Chondrocyte (in vitro differentiated cells): ENCODE measurements at regions not wholly inside any gene's neighbourhood (a gene's known extent, or its start where the extent isn't known, plus 50 kb on each side); places are given as distances from the start of the nearest gene placed in this dataset.
"Not testable (repeated sequence)": the region's sequence is repeated elsewhere in the genome, so short reads cannot be mapped to it uniquely, and the experiment has no call there.

Source experiments
- DNase-seq: peaks from one replicate; pipeline ENCODE4 v3.0.0; 2021; ENCODE audit warnings: mixed read lengths, low spot score
- H3K27ac Mint-ChIP-seq: one replicate; pipeline ENCODE4 v1.8.0; 2021; ENCODE audit warnings: mild to moderate bottlenecking, moderate library complexity, mixed read lengths; ENCODE audit not compliant: unreplicated experiment
- H3K27me3 Mint-ChIP-seq: 2 replicates; pipeline ENCODE4 v1.8.0; 2021; ENCODE audit warnings: low read depth, mixed read lengths
- H3K36me3 Mint-ChIP-seq: 2 replicates; pipeline ENCODE4 v1.8.0; 2021; ENCODE audit warnings: low read depth, mixed read lengths
- H3K4me1 Mint-ChIP-seq: 2 replicates; pipeline ENCODE4 v1.8.0; 2021; ENCODE audit warnings: low read depth, mild to moderate bottlenecking, mixed read lengths
- H3K4me3 Mint-ChIP-seq: one replicate; pipeline ENCODE4 v1.8.0; 2021; ENCODE audit warnings: mild to moderate bottlenecking, moderate library complexity, mixed read lengths; ENCODE audit not compliant: unreplicated experiment
- H3K9me3 Mint-ChIP-seq: 2 replicates; pipeline ENCODE4 v1.8.0; 2021; ENCODE audit warnings: low read depth, mixed read lengths
- TF ChIP-seq, protein P1 (sequence below): fragments of 200-600 bp; sonication (generic); IDR thresholded peaks from 2 replicates; pipeline ENCODE4 v1.5.0; 2021; ENCODE audit warnings: antibody characterized with exemption, mild to moderate bottlenecking, moderate library complexity

GRCh38 chr15:20658024-20658423 is 116.4 kb upstream of the GOLGA6L6 start:
- Mint-ChIP-seq H3K4me3 (no peak overlapping the region), H3K9me3 (no peaks in the 10 kb centered on the region), H3K4me1 (no peaks in the 10 kb centered on the region), H3K27ac (no peak overlapping the region), H3K36me3 (no peaks in the 10 kb centered on the region), H3K27me3 (no peaks in the 10 kb centered on the region)
- TF ChIP-seq, protein P1, sequence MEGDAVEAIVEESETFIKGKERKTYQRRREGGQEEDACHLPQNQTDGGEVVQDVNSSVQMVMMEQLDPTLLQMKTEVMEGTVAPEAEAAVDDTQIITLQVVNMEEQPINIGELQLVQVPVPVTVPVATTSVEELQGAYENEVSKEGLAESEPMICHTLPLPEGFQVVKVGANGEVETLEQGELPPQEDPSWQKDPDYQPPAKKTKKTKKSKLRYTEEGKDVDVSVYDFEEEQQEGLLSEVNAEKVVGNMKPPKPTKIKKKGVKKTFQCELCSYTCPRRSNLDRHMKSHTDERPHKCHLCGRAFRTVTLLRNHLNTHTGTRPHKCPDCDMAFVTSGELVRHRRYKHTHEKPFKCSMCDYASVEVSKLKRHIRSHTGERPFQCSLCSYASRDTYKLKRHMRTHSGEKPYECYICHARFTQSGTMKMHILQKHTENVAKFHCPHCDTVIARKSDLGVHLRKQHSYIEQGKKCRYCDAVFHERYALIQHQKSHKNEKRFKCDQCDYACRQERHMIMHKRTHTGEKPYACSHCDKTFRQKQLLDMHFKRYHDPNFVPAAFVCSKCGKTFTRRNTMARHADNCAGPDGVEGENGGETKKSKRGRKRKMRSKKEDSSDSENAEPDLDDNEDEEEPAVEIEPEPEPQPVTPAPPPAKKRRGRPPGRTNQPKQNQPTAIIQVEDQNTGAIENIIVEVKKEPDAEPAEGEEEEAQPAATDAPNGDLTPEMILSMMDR, result no peak
- no peak for DNase-seq

DNA sequence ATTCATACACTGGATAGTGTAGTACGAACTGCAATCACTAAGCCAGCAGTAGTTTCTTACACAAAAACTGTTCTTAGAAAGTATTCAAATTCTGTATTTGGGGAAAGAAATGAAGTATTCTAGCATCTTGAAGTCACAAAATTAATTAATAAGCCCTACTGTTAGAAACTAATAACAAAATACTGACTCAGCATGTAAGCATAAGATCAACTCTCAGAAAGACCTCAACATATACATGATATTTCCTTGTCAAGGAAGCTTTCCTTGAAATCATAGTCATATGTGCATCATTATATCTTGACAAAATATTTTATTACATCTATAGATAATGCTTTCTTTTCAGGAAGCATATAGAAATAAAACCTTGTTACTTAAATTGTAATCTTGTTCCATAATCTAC is 115.5 kb upstream of the GOLGA6L6 start:
- no peaks in the 10 kb centered on the region for H3K36me3 Mint-ChIP-seq
- DNase-seq, result no peak
- TF ChIP-seq, protein P1, result no peak
- no peaks in the 10 kb centered on the region for H3K9me3 Mint-ChIP-seq
- H3K27ac Mint-ChIP-seq, result no peak overlapping the region
- no peaks in the 10 kb centered on the region for H3K4me1 Mint-ChIP-seq
- H3K4me3 Mint-ChIP-seq, result no peak overlapping the region
- H3K27me3 Mint-ChIP-seq, result no peaks in the 10 kb centered on the region

GRCh38 chr15:20652914-20653313 is 111.3 kb upstream of the GOLGA6L6 start:
- Mint-ChIP-seq H3K27me3 (no peaks in the 10 kb centered on the region), H3K4me3 (no peak overlapping the region), H3K36me3 (no peaks in the 10 kb centered on the region), H3K4me1 (no peaks in the 10 kb centered on the region), H3K27ac (no peak overlapping the region), H3K9me3 (peaks cover 4% of the 10 kb centered on the region)
- TF ChIP-seq, protein P1, result no peak
- DNase-seq, result no peak

- H3K4me1 Mint-ChIP-seq, H3K36me3 Mint-ChIP-seq, H3K4me3 Mint-ChIP-seq, H3K27ac Mint-ChIP-seq, DNase-seq, H3K9me3 Mint-ChIP-seq, H3K27me3 Mint-ChIP-seq: not testable (repeated sequence)
These were observed 106.9 kb upstream of the GOLGA6L6 start for GRCh38 chr15:20648402-20648975.

DNA sequence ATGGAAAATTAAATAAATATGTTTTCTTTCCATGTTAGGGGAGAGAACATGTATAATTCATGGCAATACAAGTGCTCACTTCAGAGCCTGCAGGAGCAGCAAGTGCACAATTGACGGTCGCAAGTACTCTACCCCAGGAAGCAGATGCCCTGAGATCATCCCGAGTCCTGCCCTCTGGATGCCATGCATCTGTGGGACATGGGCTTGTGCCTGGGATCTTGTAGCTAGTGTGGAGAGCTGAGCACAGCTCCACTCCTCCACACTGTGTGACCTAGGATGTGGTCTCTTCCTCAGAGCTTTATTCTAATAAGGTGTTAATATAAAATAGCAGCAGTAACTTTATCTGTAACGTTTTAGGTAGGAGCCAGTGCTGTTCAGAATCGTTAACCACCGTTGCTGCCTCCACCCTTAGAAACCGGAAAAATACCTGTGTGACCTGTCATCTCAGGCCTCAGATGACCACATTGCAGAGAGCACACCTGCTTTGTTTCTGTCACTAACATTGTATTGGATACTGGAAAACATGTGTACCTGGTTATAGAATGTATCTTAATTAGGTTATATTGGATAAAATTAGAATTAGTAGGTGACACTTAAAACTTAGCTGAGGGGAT is 105.0 kb upstream of the GOLGA6L6 start:
- H3K9me3 Mint-ChIP-seq, result peaks cover 19% of the 10 kb centered on the region
- TF ChIP-seq, protein P1, result no peak
- no peaks in the 10 kb centered on the region for H3K4me1 Mint-ChIP-seq
- no peak overlapping the region for H3K4me3 Mint-ChIP-seq
- H3K27ac Mint-ChIP-seq, result no peak overlapping the region
- peak; percentile 94 for DNase-seq
- H3K27me3 Mint-ChIP-seq, result no peaks in the 10 kb centered on the region
- no peaks in the 10 kb centered on the region for H3K36me3 Mint-ChIP-seq

DNA sequence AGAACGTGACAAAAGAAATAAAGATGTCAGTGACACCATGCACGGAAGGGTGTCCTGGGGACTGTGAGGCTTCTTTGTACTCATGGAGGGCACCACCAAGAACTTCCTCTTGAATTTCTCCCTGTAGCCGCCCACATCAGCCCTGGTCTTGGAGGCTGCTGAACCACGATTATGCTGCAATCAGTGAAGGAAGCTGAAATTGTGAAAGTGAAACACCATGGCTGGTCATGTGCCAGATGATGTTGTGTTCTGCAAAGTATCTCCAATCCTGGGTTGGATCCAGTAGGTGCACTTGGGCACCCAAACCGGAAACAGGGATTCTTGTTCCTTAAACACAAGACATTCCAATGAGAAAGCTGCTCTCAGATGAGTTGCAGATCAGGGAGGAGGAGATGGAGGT is 104.4 kb upstream of the GOLGA6L6 start:
- no peak overlapping the region for H3K27ac Mint-ChIP-seq
- no peak for DNase-seq
- no peaks in the 10 kb centered on the region for H3K27me3 Mint-ChIP-seq
- H3K9me3 Mint-ChIP-seq, result peaks cover 20% of the 10 kb centered on the region
- no peaks in the 10 kb centered on the region for H3K4me1 Mint-ChIP-seq
- TF ChIP-seq, protein P1, result no peak
- H3K36me3 Mint-ChIP-seq, result no peaks in the 10 kb centered on the region
- no peak overlapping the region for H3K4me3 Mint-ChIP-seq
